Nephron progenitor cell (in vitro differentiated cells): ENCODE measurements at regions not wholly inside any gene's neighbourhood (a gene's known extent, or its start where the extent isn't known, plus 50 kb on each side); places are given as distances from the start of the nearest gene placed in this dataset.

Source experiments
- DNase-seq: peaks from one replicate; pipeline ENCODE4 v3.0.0; 2021
- H3K27ac Mint-ChIP-seq: 2 replicates; pipeline ENCODE4 v1.8.0; 2021; ENCODE audit warnings: mild to moderate bottlenecking, moderate library complexity, mixed read lengths
- H3K27me3 Mint-ChIP-seq: 2 replicates; pipeline ENCODE4 v1.8.0; 2021; ENCODE audit warnings: mild to moderate bottlenecking, low read depth, mixed read lengths; ENCODE audit not compliant: poor library complexity
- H3K36me3 Mint-ChIP-seq: 2 replicates; pipeline ENCODE4 v1.8.0; 2021; ENCODE audit warnings: low read depth, mixed read lengths
- H3K4me1 Mint-ChIP-seq: 2 replicates; pipeline ENCODE4 v1.8.0; 2021; ENCODE audit warnings: mixed read lengths
- H3K4me3 Mint-ChIP-seq: 2 replicates; pipeline ENCODE4 v1.8.0; 2021; ENCODE audit warnings: mild to moderate bottlenecking, moderate library complexity, mixed read lengths
- H3K9me3 Mint-ChIP-seq: 2 replicates; pipeline ENCODE4 v1.8.0; 2021; ENCODE audit warnings: mild to moderate bottlenecking, moderate library complexity, mixed read lengths
- TF ChIP-seq, protein P1 (sequence below): fragments of 200-600 bp; sonication (generic); IDR thresholded peaks from 2 replicates; pipeline ENCODE4 v1.5.0; 2021; ENCODE audit warnings: antibody characterized with exemption

- TF ChIP-seq, protein P1, sequence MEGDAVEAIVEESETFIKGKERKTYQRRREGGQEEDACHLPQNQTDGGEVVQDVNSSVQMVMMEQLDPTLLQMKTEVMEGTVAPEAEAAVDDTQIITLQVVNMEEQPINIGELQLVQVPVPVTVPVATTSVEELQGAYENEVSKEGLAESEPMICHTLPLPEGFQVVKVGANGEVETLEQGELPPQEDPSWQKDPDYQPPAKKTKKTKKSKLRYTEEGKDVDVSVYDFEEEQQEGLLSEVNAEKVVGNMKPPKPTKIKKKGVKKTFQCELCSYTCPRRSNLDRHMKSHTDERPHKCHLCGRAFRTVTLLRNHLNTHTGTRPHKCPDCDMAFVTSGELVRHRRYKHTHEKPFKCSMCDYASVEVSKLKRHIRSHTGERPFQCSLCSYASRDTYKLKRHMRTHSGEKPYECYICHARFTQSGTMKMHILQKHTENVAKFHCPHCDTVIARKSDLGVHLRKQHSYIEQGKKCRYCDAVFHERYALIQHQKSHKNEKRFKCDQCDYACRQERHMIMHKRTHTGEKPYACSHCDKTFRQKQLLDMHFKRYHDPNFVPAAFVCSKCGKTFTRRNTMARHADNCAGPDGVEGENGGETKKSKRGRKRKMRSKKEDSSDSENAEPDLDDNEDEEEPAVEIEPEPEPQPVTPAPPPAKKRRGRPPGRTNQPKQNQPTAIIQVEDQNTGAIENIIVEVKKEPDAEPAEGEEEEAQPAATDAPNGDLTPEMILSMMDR, result no peak
- no peak for DNase-seq
- Mint-ChIP-seq H3K27me3 (no peaks in the 10 kb centered on the region), H3K4me3 (no peak overlapping the region), H3K4me1 (no peaks in the 10 kb centered on the region), H3K27ac (no peak overlapping the region), H3K36me3 (no peaks in the 10 kb centered on the region), H3K9me3 (peaks cover 84% of the 10 kb centered on the region)
Observed at GRCh38 chr22:47933226-47933625, 1170.8 kb downstream of the TBC1D22A start.

DNA sequence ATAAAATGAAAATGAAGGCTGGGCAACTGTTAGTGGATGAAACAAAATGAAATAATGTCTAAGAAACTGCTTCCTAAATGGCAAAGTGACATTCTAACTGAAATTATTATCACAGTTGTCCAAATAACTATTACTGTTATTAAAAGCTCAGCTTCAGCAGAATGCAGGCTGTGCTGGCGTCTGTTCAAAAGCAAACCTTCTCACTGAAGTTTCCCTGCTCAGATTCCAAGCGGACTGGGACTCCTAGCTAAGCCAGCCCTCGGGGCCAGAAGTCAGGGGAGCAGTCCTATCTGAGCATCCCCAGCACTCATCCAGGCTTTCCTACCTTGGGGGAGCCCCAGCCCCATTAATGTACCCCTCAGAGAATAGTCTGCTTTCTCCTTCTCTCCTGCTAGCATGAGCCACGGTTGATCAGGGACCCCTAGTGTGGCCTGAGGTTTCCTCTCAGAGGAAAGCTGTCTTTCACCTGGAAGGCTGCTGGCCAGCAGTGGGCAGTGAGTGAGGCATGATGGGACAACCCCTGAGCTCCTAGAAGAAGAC, 1167.3 kb downstream of the TBC1D22A start:
- TF ChIP-seq, protein P1, result no peak
- Mint-ChIP-seq H3K4me3 (no peak overlapping the region), H3K9me3 (peaks cover 87% of the 10 kb centered on the region), H3K4me1 (peaks cover 5% of the 10 kb centered on the region), H3K27me3 (peaks cover 2% of the 10 kb centered on the region), H3K36me3 (no peaks in the 10 kb centered on the region), H3K27ac (no peak overlapping the region)
- no peak for DNase-seq

DNA sequence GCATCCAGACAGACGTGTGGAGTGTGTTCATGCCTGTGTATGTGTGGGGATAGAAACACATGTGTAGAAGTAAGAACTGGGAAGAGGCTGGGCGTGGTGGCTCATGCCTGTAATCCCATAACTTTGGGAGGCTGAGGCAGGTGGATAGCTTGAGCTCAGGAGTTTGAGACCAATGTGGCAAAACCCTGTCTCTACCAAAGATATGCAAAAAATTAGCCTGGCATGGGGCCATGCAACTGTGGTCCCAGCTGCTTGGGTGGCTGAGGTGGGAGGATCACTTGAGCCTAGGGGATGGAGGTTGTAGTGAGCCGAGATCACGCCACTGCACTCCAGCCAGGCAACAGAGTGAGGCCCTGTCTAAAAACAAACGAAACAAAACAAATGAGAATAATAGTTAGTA, 1166.6 kb downstream of the TBC1D22A start:
- H3K4me3 Mint-ChIP-seq, result no peak overlapping the region
- H3K27ac Mint-ChIP-seq, result no peak overlapping the region
- H3K36me3 Mint-ChIP-seq, result no peaks in the 10 kb centered on the region
- H3K27me3 Mint-ChIP-seq, result peaks cover 2% of the 10 kb centered on the region
- no peak for DNase-seq
- H3K9me3 Mint-ChIP-seq, result peaks cover 87% of the 10 kb centered on the region
- TF ChIP-seq, protein P1, result no peak
- peaks cover 5% of the 10 kb centered on the region for H3K4me1 Mint-ChIP-seq

GRCh38 chr22:47928631-47929030, 1166.2 kb downstream of the TBC1D22A start:
- peaks cover 87% of the 10 kb centered on the region for H3K9me3 Mint-ChIP-seq
- H3K36me3 Mint-ChIP-seq, result no peaks in the 10 kb centered on the region
- H3K27ac Mint-ChIP-seq, result no peak overlapping the region
- no peak for DNase-seq
- peaks cover 2% of the 10 kb centered on the region for H3K27me3 Mint-ChIP-seq
- no peak overlapping the region for H3K4me3 Mint-ChIP-seq
- TF ChIP-seq, protein P1, result no peak
- H3K4me1 Mint-ChIP-seq, result peaks cover 5% of the 10 kb centered on the region

- Mint-ChIP-seq H3K4me1 (peaks cover 5% of the 10 kb centered on the region), H3K27me3 (peaks cover 2% of the 10 kb centered on the region)
Observed at GRCh38 chr22:47927648-47928210, 1165.3 kb downstream of the TBC1D22A start.

More at GRCh38 chr22:47927648-47928210, 1165.3 kb downstream of the TBC1D22A start:
- Mint-ChIP-seq H3K9me3 (peaks cover 90% of the 10 kb centered on the region), H3K4me3 (no peak overlapping the region), H3K36me3 (no peaks in the 10 kb centered on the region), H3K27ac (peak overlapping the region; percentile 54)
- no peak for DNase-seq
- TF ChIP-seq, protein P1, result no peak
